ENCODE measurements at regions not wholly inside any gene's neighbourhood (a gene's known extent, or its start where the extent isn't known, plus 50 kb on each side); places are given as distances from the start of the nearest gene placed in this dataset.

- no peak for TF ChIP-seq CSRNP3 (CRISPR knock-in tag; IDR thresholded peaks at IDR 0.05)
- no peak for TF ChIP-seq ARNTL (CRISPR knock-in tag; IDR thresholded peaks at IDR 0.05; ENCODE audit: borderline replicate concordance, low read depth)
- TF ChIP-seq CSDC2 (CRISPR knock-in tag; IDR thresholded peaks at IDR 0.05), result no peak
- no peak for TF ChIP-seq GLIS3 (CRISPR knock-in tag; IDR thresholded peaks at IDR 0.05)
- no peak for TF ChIP-seq SNAI2 (CRISPR knock-in tag; IDR thresholded peaks at IDR 0.05)
- TF ChIP-seq ZNF70 (CRISPR knock-in tag; IDR thresholded peaks at IDR 0.05), result no peak
- TF ChIP-seq ZFP3 (CRISPR knock-in tag; IDR thresholded peaks at IDR 0.05), result no peak
- TF ChIP-seq ZC3H10 (CRISPR knock-in tag; IDR thresholded peaks at IDR 0.05), result no peak
- no peak for TF ChIP-seq ZNF565 (CRISPR knock-in tag; conservative IDR thresholded peaks at IDR 0.05; ENCODE audit: low read depth)
- TF ChIP-seq RARB (CRISPR knock-in tag; IDR thresholded peaks at IDR 0.05), result no peak
- no peak for TF ChIP-seq PPARA (CRISPR knock-in tag; IDR thresholded peaks at IDR 0.05; ENCODE audit: borderline replicate concordance)
- TF ChIP-seq PATZ1 (CRISPR knock-in tag; IDR thresholded peaks at IDR 0.05; ENCODE audit: borderline replicate concordance), result no peak
These were observed 421.1 kb downstream of the QKI start for GRCh38 chr6:163835439-163836171.

All from SK-N-SH treated with all-trans-retinoic acid at 6 μM for 48 hours (cell line).